ENCODE measurements at regions not wholly inside any gene's neighbourhood (a gene's known extent, or its start where the extent isn't known, plus 50 kb on each side); places are given as distances from the start of the nearest gene placed in this dataset.

DNA sequence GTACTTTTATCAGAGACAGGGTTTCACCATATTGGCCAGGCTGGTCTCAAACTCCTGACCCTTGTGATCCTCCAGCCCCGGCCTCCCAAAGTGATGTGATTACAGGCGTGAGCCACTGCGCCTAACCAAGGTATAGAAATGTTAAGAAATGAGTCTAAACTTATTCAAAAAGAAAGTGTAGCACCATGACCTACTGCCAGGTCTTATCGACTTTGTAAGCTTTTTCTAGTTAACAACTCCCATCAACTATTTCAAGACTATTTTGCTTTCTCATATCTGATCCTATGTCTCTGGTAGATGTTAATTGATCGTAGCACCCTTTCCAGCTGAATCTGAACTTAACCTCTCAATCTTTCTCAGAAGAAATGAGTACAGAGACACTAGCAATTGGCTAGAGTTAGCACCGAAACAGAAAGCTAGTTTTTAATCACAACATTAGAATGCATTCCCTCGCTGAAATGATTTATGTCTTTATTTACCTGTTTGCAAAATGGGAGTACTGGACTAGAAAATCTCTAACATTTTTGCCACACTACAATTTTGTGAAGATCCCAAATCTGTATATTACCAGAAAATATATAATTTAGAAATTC lies 114.0 kb upstream of the HGF start:
- TF ChIP-seq SREBF1 (IDR thresholded peaks at IDR 0.05; ENCODE audit: low read length): no peak
- TF ChIP-seq, protein P1, sequence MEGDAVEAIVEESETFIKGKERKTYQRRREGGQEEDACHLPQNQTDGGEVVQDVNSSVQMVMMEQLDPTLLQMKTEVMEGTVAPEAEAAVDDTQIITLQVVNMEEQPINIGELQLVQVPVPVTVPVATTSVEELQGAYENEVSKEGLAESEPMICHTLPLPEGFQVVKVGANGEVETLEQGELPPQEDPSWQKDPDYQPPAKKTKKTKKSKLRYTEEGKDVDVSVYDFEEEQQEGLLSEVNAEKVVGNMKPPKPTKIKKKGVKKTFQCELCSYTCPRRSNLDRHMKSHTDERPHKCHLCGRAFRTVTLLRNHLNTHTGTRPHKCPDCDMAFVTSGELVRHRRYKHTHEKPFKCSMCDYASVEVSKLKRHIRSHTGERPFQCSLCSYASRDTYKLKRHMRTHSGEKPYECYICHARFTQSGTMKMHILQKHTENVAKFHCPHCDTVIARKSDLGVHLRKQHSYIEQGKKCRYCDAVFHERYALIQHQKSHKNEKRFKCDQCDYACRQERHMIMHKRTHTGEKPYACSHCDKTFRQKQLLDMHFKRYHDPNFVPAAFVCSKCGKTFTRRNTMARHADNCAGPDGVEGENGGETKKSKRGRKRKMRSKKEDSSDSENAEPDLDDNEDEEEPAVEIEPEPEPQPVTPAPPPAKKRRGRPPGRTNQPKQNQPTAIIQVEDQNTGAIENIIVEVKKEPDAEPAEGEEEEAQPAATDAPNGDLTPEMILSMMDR (IDR thresholded peaks at IDR 0.05 in 2 of 3, conservative IDR thresholded peaks at IDR 0.05 in 1 of 3; ENCODE audit: control insufficient read depth in 2 of 3, extremely low read depth in 1 of 3, insufficient read depth in 1 of 3, low read depth in 3 of 3, low read length in 3 of 3): no peak
- TF ChIP-seq BCL11A (IDR thresholded peaks at IDR 0.05; ENCODE audit: low read depth, low read length): peak; percentile 34; the same call in 1 of the 2 replicates
- no peak for TF ChIP-seq KAT2A (conservative IDR thresholded peaks at IDR 0.05; ENCODE audit: control insufficient read depth, low read depth, low read length)
- TF ChIP-seq, protein P2, sequence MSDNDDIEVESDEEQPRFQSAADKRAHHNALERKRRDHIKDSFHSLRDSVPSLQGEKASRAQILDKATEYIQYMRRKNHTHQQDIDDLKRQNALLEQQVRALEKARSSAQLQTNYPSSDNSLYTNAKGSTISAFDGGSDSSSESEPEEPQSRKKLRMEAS (IDR thresholded peaks at IDR 0.05; ENCODE audit: low read depth, low read length): no peak
- TF ChIP-seq, protein P3, sequence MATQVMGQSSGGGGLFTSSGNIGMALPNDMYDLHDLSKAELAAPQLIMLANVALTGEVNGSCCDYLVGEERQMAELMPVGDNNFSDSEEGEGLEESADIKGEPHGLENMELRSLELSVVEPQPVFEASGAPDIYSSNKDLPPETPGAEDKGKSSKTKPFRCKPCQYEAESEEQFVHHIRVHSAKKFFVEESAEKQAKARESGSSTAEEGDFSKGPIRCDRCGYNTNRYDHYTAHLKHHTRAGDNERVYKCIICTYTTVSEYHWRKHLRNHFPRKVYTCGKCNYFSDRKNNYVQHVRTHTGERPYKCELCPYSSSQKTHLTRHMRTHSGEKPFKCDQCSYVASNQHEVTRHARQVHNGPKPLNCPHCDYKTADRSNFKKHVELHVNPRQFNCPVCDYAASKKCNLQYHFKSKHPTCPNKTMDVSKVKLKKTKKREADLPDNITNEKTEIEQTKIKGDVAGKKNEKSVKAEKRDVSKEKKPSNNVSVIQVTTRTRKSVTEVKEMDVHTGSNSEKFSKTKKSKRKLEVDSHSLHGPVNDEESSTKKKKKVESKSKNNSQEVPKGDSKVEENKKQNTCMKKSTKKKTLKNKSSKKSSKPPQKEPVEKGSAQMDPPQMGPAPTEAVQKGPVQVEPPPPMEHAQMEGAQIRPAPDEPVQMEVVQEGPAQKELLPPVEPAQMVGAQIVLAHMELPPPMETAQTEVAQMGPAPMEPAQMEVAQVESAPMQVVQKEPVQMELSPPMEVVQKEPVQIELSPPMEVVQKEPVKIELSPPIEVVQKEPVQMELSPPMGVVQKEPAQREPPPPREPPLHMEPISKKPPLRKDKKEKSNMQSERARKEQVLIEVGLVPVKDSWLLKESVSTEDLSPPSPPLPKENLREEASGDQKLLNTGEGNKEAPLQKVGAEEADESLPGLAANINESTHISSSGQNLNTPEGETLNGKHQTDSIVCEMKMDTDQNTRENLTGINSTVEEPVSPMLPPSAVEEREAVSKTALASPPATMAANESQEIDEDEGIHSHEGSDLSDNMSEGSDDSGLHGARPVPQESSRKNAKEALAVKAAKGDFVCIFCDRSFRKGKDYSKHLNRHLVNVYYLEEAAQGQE (IDR thresholded peaks at IDR 0.05; ENCODE audit: low read depth, low read length): no peak

Data from GM12878 (cell line).